ENCODE measurements at regions not wholly inside any gene's neighbourhood (a gene's known extent, or its start where the extent isn't known, plus 50 kb on each side); places are given as distances from the start of the nearest gene placed in this dataset.
"Not testable (repeated sequence)": the region's sequence is repeated elsewhere in the genome, so short reads cannot be mapped to it uniquely, and the experiment has no call there.

GRCh38 chr11:67758009-67758408, 83.6 kb upstream of the ALDH3B2 start:
- CTCF ChIA-PET; intact Hi-C loops (cut with micrococcal nuclease; ENCODE audit: unreplicated experiment); H3K4me1 Mint-ChIP-seq (ENCODE audit: low read depth, unreplicated experiment); H3K9me3 Mint-ChIP-seq (ENCODE audit: low read depth, unreplicated experiment); H3K4me3 Mint-ChIP-seq (ENCODE audit: low read depth, unreplicated experiment); BruUV-seq (replicated peaks); H3K36me3 Mint-ChIP-seq (ENCODE audit: insufficient read depth, unreplicated experiment); H3K27ac Mint-ChIP-seq (ENCODE audit: unreplicated experiment); DNase-seq: not testable (repeated sequence)
- peaks cover 26% of the 10 kb centered on the region for H3K27me3 Mint-ChIP-seq (ENCODE audit: unreplicated experiment)

- H3K36me3 Mint-ChIP-seq (ENCODE audit: insufficient read depth, unreplicated experiment); BruUV-seq (replicated peaks); intact Hi-C loops (cut with micrococcal nuclease; ENCODE audit: unreplicated experiment); H3K27ac Mint-ChIP-seq (ENCODE audit: unreplicated experiment); H3K9me3 Mint-ChIP-seq (ENCODE audit: low read depth, unreplicated experiment); H3K4me3 Mint-ChIP-seq (ENCODE audit: low read depth, unreplicated experiment); CTCF ChIA-PET; DNase-seq; H3K4me1 Mint-ChIP-seq (ENCODE audit: low read depth, unreplicated experiment): not testable (repeated sequence)
- H3K27me3 Mint-ChIP-seq (ENCODE audit: unreplicated experiment) = peaks cover 50% of the 10 kb centered on the region
Observed at GRCh38 chr11:67753820-67754219, 79.4 kb upstream of the ALDH3B2 start.

- Mint-ChIP-seq H3K4me3 (ENCODE audit: low read depth, unreplicated experiment) (no peak overlapping the region), H3K27ac (ENCODE audit: unreplicated experiment) (no peak overlapping the region)
- no TSS peak for BruUV-seq (replicated peaks)
Observed at GRCh38 chr11:67745181-67745726, 70.8 kb upstream of the ALDH3B2 start.

GRCh38 chr11:67744231-67744630, 69.8 kb upstream of the ALDH3B2 start:
- peaks cover 43% of the 10 kb centered on the region for H3K27me3 Mint-ChIP-seq (ENCODE audit: unreplicated experiment)
- CTCF ChIA-PET; H3K36me3 Mint-ChIP-seq (ENCODE audit: insufficient read depth, unreplicated experiment); H3K4me1 Mint-ChIP-seq (ENCODE audit: low read depth, unreplicated experiment); BruUV-seq (replicated peaks); H3K27ac Mint-ChIP-seq (ENCODE audit: unreplicated experiment); H3K4me3 Mint-ChIP-seq (ENCODE audit: low read depth, unreplicated experiment); H3K9me3 Mint-ChIP-seq (ENCODE audit: low read depth, unreplicated experiment); DNase-seq; intact Hi-C loops (cut with micrococcal nuclease; ENCODE audit: unreplicated experiment): not testable (repeated sequence)

More at GRCh38 chr11:67745181-67745726, 70.8 kb upstream of the ALDH3B2 start:
- Mint-ChIP-seq H3K36me3 (ENCODE audit: insufficient read depth, unreplicated experiment) (no peaks in the 10 kb centered on the region), H3K27me3 (ENCODE audit: unreplicated experiment) (peaks cover 46% of the 10 kb centered on the region), H3K4me1 (ENCODE audit: low read depth, unreplicated experiment) (no peaks in the 10 kb centered on the region), H3K9me3 (ENCODE audit: low read depth, unreplicated experiment) (peaks cover 3% of the 10 kb centered on the region)
- TF ChIP-seq CTCF (IDR thresholded peaks at IDR 0.05; ENCODE audit: unreplicated experiment) = no peak
- DNase-seq = no peak
- intact Hi-C loops (cut with micrococcal nuclease; ENCODE audit: unreplicated experiment) = no loop called here
- CTCF ChIA-PET = no interaction called here

- not testable (repeated sequence) for H3K4me3 Mint-ChIP-seq (ENCODE audit: low read depth, unreplicated experiment); H3K27ac Mint-ChIP-seq (ENCODE audit: unreplicated experiment)
Observed at GRCh38 chr11:67738231-67738630, 63.8 kb upstream of the ALDH3B2 start.

GRCh38 chr11:67737562-67738080, 63.2 kb upstream of the ALDH3B2 start:
- H3K27ac Mint-ChIP-seq (ENCODE audit: unreplicated experiment); H3K4me3 Mint-ChIP-seq (ENCODE audit: low read depth, unreplicated experiment); BruUV-seq (replicated peaks); H3K9me3 Mint-ChIP-seq (ENCODE audit: low read depth, unreplicated experiment); CTCF ChIA-PET; H3K4me1 Mint-ChIP-seq (ENCODE audit: low read depth, unreplicated experiment); DNase-seq; H3K36me3 Mint-ChIP-seq (ENCODE audit: insufficient read depth, unreplicated experiment); intact Hi-C loops (cut with micrococcal nuclease; ENCODE audit: unreplicated experiment): not testable (repeated sequence)
- peaks cover 61% of the 10 kb centered on the region for H3K27me3 Mint-ChIP-seq (ENCODE audit: unreplicated experiment)

More at GRCh38 chr11:67738231-67738630, 63.8 kb upstream of the ALDH3B2 start:
- H3K9me3 Mint-ChIP-seq (ENCODE audit: low read depth, unreplicated experiment); H3K4me1 Mint-ChIP-seq (ENCODE audit: low read depth, unreplicated experiment); H3K36me3 Mint-ChIP-seq (ENCODE audit: insufficient read depth, unreplicated experiment); intact Hi-C loops (cut with micrococcal nuclease; ENCODE audit: unreplicated experiment); DNase-seq; CTCF ChIA-PET; BruUV-seq (replicated peaks): not testable (repeated sequence)
- H3K27me3 Mint-ChIP-seq (ENCODE audit: unreplicated experiment) = peaks cover 61% of the 10 kb centered on the region
